Breast epithelium (tissue), 4 donors: ENCODE measurements at regions not wholly inside any gene's neighbourhood (a gene's known extent, or its start where the extent isn't known, plus 50 kb on each side); places are given as distances from the start of the nearest gene placed in this dataset.

Experiments
- DNase-seq, 2 donors: peaks; one replicate each; pipeline ENCODE4 v3.0.0-alpha.2; 2019; ENCODE audit warnings: low spot score in 2 of 2
- H3K27ac ChIP-seq, 2 donors: fragments of 200-600 bp; sonication (generic) in 1 of 2; one replicate each; pipeline ENCODE4 v1.5.1; 2016 to 2019; ENCODE audit warnings: mild to moderate bottlenecking in 1 of 2
- H3K27me3 ChIP-seq, 2 donors: fragments of 200-600 bp; sonication (generic) in 1 of 2; one replicate each; pipeline versions ENCODE4 v1.5.1 to v1.6.0; 2017 to 2019; ENCODE audit warnings: control low read depth in 1 of 2, mild to moderate bottlenecking in 1 of 2
- H3K36me3 ChIP-seq: fragments of 200-600 bp; one replicate; pipeline ENCODE4 v1.5.1; 2019
- H3K4me1 ChIP-seq, 2 donors: fragments of 200-600 bp; sonication (generic); one replicate each; pipeline ENCODE4 v1.5.1; 2016 to 2019; ENCODE audit warnings: control low read depth in 1 of 2
- H3K4me3 ChIP-seq, 3 donors: fragments of 200-600 bp; sonication (generic); 1 replicate in 2 of 3; 2 replicates in 1 of 3; pipeline ENCODE4 v1.5.1; 2016 to 2019; ENCODE audit warnings: mild to moderate bottlenecking in 3 of 3, moderate library complexity in 2 of 3
- H3K9me3 ChIP-seq, 2 donors: fragments of 200-600 bp; sonication (generic) in 1 of 2; one replicate each; pipeline ENCODE4 v1.5.1; 2016 to 2019; ENCODE audit warnings: control low read depth in 1 of 2
- CTCF ChIP-seq, 3 donors: fragments of 450-650 bp; IDR thresholded peaks; one replicate each; pipeline ENCODE4 v1.5.1; 2016 to 2017; ENCODE audit warnings: antibody characterized with exemption in 3 of 3, mild to moderate bottlenecking in 3 of 3, moderate library complexity in 3 of 3
- POLR2A ChIP-seq: fragments of 450-650 bp; IDR thresholded peaks from one replicate; pipeline ENCODE4 v1.6.1; 2016; ENCODE audit warnings: antibody characterized with exemption, mild to moderate bottlenecking, moderate library complexity
- POLR2AphosphoS5 ChIP-seq, 3 donors: sonication (generic); formaldehyde crosslinking; IDR thresholded peaks; one replicate each; pipeline ENCODE4 v1.6.1; 2017; ENCODE audit warnings: antibody characterized with exemption in 3 of 3
- intact Hi-C: fragments of 100-400 bp; cut with DNase I; formaldehyde crosslinking; loops from one replicate; pipeline ENCODE4 v1.15.1; 2023; ENCODE audit warnings: low total_unique reads

DNA sequence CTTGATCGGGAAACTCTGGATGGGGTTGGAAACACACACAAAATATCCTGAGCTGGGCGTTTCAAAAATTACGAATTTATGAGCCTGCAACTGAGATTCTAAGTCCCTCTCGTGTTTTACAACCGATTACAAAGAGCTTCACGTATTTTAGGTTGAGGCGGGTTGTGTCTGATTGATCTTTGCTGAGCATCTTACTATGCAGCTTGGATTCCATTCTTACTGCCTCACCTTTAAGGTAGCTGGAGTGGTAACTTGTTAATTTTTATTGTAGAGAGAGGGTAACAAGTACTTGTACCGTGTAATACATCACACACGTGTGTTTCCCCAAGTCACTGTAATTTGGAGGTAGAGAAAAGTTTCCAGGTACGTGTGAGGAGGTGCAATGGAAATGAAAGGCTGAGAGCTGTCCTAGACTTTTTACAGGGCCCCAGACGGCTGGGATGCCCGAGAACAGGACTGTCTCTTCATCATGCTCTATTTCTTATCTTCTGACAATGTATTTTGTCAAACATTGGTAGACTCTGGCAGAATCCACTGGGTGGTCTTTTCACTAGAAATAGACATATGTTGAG, 97.8 kb upstream of the TENM3 start:
- Histone ChIP-seq H3K27ac (no peak overlapping the region), H3K4me3 (peak overlapping the region; percentile 55 to 72 (median 60)), H3K36me3 (no peaks in the 10 kb centered on the region), H3K27me3 (peaks cover 5 to 54% of the 10 kb centered on the region in 2 donors), H3K9me3 (no peaks in the 10 kb centered on the region), H3K4me1 (peaks cover 0 to 5% of the 10 kb centered on the region in 2 donors)
- TF ChIP-seq POLR2AphosphoS5 (IDR thresholded peaks at IDR 0.05) (no peak), CTCF (IDR thresholded peaks at IDR 0.05) (no peak), POLR2A (no peak)
- intact Hi-C loops: no loop called here
- no peak for DNase-seq

DNA sequence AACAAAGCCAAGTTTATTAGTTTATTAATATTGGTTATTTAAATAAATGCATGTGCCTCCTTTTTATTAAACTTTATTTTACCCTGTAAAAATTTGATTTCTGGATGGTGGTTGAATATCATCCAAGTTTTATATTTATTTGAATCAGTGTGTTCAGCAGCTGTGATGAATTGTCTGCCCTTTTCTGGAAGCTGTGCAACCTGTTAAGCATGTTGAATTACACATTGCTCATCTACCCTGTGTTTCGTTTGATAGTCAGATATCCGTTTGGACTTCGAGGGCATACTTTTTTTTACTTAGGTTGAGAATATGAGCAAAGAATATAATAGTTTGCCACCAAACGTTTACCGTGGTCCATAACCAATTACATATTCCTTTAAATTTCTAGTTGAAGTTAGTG, 95.8 kb upstream of the TENM3 start:
- Histone ChIP-seq H3K9me3 (no peaks in the 10 kb centered on the region), H3K36me3 (no peaks in the 10 kb centered on the region), H3K27me3 (peaks cover 5 to 45% of the 10 kb centered on the region in 2 donors), H3K27ac (no peak overlapping the region), H3K4me3 (no peak overlapping the region), H3K4me1 (peaks cover 0 to 5% of the 10 kb centered on the region in 2 donors)
- TF ChIP-seq POLR2A (no peak), CTCF (IDR thresholded peaks at IDR 0.05) (no peak), POLR2AphosphoS5 (IDR thresholded peaks at IDR 0.05) (no peak)
- DNase-seq: no peak
- intact Hi-C loops: no loop called here

DNA sequence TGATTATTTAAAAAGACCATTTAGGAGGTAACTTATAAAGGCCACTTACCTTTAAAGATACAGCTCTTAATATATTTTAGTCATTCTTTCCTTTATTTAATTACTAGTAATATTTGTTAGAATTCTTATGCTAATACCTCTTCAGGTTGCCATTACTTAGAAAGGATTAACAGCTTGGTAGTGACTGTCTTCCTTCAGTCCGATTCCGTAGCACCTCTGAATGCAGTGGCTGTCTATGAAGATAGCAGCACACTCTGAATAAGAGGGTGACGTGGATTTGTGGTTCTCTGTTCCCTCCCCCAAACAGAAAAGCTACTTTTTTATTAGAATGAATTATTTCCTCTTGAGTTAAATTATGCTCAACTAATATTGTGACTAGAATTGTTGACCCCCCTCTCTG, 92.6 kb upstream of the TENM3 start:
- no peak for DNase-seq
- Histone ChIP-seq H3K4me1 (no peaks in the 10 kb centered on the region), H3K4me3 (no peak overlapping the region), H3K27me3 (peaks cover 0 to 16% of the 10 kb centered on the region in 2 donors), H3K27ac (no peak overlapping the region), H3K9me3 (no peaks in the 10 kb centered on the region), H3K36me3 (no peaks in the 10 kb centered on the region)
- TF ChIP-seq CTCF (IDR thresholded peaks at IDR 0.05) (no peak), POLR2A (no peak), POLR2AphosphoS5 (IDR thresholded peaks at IDR 0.05) (no peak)
- intact Hi-C loops: no loop called here

- no peak for TF ChIP-seq POLR2AphosphoS5 (IDR thresholded peaks at IDR 0.05)
- TF ChIP-seq CTCF (IDR thresholded peaks at IDR 0.05): no peak
- no peak for TF ChIP-seq POLR2A
- no peaks in the 10 kb centered on the region for H3K36me3 ChIP-seq
- intact Hi-C loops: no loop called here
- H3K27ac ChIP-seq: no peak overlapping the region
- peaks cover 0 to 4% of the 10 kb centered on the region in 2 donors for H3K27me3 ChIP-seq
- H3K9me3 ChIP-seq: no peaks in the 10 kb centered on the region
- no peaks in the 10 kb centered on the region for H3K4me1 ChIP-seq
- no peak overlapping the region for H3K4me3 ChIP-seq
- DNase-seq: no peak
These were observed 87.4 kb upstream of the TENM3 start for GRCh38 chr4:182155806-182156205.

DNA sequence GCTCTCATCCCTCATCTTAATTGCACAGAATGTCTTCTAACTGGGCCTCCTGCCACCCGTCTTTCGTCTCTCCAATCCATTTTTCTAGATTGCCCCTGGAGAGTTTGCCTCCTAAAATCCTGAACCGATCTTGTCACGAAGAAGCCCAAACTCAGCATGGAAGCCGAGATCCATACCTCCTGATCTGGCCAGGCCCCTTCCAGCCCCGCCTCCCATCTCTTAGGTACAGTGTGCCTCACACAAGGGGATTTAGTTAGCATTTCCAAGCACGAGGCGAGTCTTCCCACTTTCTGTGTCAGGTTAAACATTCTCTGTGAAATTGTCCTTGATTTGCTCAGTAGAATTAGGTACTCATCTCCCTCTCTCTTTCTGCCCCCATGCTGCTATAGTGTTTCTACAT, 80.0 kb upstream of the TENM3 start:
- no peaks in the 10 kb centered on the region for H3K36me3 ChIP-seq
- DNase-seq: no peak
- no peaks in the 10 kb centered on the region for H3K27me3 ChIP-seq
- TF ChIP-seq POLR2A (no peak), CTCF (IDR thresholded peaks at IDR 0.05) (no peak), POLR2AphosphoS5 (IDR thresholded peaks at IDR 0.05) (no peak)
- H3K4me3 ChIP-seq: no peak overlapping the region
- no peaks in the 10 kb centered on the region for H3K9me3 ChIP-seq
- no peaks in the 10 kb centered on the region for H3K4me1 ChIP-seq
- intact Hi-C loops: no loop called here
- no peak overlapping the region for H3K27ac ChIP-seq
